ENCODE measurements at regions not wholly inside any gene's neighbourhood (a gene's known extent, or its start where the extent isn't known, plus 50 kb on each side); places are given as distances from the start of the nearest gene placed in this dataset.
"Not testable (repeated sequence)": the region's sequence is repeated elsewhere in the genome, so short reads cannot be mapped to it uniquely, and the experiment has no call there.

DNA sequence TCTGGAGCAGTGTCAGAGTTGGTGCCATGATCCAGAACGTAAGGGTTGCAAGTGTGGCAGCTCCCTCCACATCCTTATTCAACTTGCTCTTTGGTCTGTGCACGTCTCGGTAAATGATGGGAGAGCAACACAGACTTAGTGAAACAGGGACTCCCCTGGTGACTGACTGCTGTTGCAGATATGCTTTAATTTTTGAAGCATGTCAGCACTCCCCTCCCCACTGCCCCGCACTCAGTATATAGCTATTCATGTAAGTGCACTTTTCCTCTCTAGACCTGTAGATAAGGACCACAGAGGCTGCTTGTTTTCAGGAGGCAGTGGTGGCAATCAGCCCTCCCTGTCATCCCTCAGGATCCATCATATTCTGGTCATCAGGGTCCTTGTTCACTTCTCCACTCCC is 470.9 kb downstream of the IRS2 start:
- Histone ChIP-seq H3K4me3 (no peak overlapping the region), H3K27ac (no peak overlapping the region), H3K27me3 (replicated peaks in 1 of 7) (peaks cover 0 to 9% (median 0%) of the 10 kb centered on the region in 7 donors), H3K4me1 (no peaks in the 10 kb centered on the region), H3K9me3 (peaks cover 0 to 21% (median 2%) of the 10 kb centered on the region in 8 donors), H3K36me3 (no peaks in the 10 kb centered on the region)
- no peak for DNase-seq
- no peak for TF ChIP-seq POLR2AphosphoS5 (IDR thresholded peaks at IDR 0.05)
- no peak for TF ChIP-seq POLR2A (IDR thresholded peaks at IDR 0.05)
- TF ChIP-seq, protein P1, sequence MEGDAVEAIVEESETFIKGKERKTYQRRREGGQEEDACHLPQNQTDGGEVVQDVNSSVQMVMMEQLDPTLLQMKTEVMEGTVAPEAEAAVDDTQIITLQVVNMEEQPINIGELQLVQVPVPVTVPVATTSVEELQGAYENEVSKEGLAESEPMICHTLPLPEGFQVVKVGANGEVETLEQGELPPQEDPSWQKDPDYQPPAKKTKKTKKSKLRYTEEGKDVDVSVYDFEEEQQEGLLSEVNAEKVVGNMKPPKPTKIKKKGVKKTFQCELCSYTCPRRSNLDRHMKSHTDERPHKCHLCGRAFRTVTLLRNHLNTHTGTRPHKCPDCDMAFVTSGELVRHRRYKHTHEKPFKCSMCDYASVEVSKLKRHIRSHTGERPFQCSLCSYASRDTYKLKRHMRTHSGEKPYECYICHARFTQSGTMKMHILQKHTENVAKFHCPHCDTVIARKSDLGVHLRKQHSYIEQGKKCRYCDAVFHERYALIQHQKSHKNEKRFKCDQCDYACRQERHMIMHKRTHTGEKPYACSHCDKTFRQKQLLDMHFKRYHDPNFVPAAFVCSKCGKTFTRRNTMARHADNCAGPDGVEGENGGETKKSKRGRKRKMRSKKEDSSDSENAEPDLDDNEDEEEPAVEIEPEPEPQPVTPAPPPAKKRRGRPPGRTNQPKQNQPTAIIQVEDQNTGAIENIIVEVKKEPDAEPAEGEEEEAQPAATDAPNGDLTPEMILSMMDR (IDR thresholded peaks at IDR 0.05 in 8 of 11, conservative IDR thresholded peaks at IDR 0.05 in 3 of 11), result no peak
- WGBS, 5 donors, result 81 to 92% (median 91%) methylated on average over 4 of the region's 4 CpGs
- intact Hi-C loops (cut with DNase I; ENCODE audit: low total_unique reads), result no loop called here

DNA sequence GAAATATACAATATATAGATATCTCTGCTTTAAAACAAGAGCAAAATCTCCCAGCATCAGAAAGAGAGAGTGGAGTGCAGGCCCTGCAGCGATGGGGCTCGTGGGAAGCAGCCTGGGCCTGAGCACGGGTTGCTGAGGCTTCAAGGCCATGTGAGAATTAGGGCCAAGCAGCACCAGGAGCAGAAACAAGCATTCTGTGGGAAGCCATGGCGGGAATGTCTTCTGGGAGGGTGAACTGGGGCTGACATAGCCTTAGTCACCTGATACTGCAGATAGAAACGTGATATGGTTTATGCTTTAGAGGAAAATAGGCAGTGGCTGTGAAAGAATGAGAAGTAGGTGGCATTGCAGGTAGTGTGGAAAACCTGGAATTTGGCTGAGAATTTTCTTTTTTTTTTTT is 472.3 kb downstream of the IRS2 start:
- TF ChIP-seq POLR2A (IDR thresholded peaks at IDR 0.05) (no peak), POLR2AphosphoS5 (IDR thresholded peaks at IDR 0.05) (no peak)
- TF ChIP-seq, protein P1 (IDR thresholded peaks at IDR 0.05 in 8 of 11, conservative IDR thresholded peaks at IDR 0.05 in 3 of 11), result no peak
- intact Hi-C loops (cut with DNase I; ENCODE audit: low total_unique reads), result no loop called here
- WGBS, 5 donors, result 69 to 79% (median 75%) methylated on average over 5 of the region's 5 CpGs
- Histone ChIP-seq H3K4me1 (no peaks in the 10 kb centered on the region), H3K4me3 (no peak overlapping the region), H3K27me3 (replicated peaks in 1 of 7) (peaks cover 0 to 2% (median 0%) of the 10 kb centered on the region in 7 donors), H3K27ac (no peak overlapping the region), H3K36me3 (no peaks in the 10 kb centered on the region), H3K9me3 (peaks cover 0 to 21% (median 2%) of the 10 kb centered on the region in 8 donors)
- no peak for DNase-seq

DNA sequence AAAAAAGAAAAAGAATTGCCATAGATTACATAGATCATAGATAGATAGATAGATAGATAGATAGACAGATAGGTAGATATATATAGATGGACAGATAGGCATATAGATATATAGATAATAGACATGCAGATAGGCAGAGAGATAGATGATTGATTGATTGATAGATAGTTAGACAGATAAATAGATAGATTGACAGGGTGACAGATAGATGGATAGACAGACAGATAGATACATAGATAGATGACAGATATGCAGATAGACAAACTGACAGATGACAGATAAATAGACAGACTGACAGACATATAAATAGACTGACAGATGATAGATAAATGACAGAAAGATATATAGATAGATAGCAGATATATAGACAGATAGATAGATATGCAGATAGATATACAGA is 474.0 kb downstream of the IRS2 start:
- Histone ChIP-seq H3K27me3 (replicated peaks in 1 of 7) (no peaks in the 10 kb centered on the region), H3K9me3 (peaks cover 0 to 7% (median 0%) of the 10 kb centered on the region in 8 donors), H3K4me1 (no peaks in the 10 kb centered on the region), H3K27ac (no peak overlapping the region), H3K4me3 (no peak overlapping the region), H3K36me3 (no peaks in the 10 kb centered on the region)
- no peak for DNase-seq
- intact Hi-C loops (cut with DNase I; ENCODE audit: low total_unique reads), result no loop called here
- TF ChIP-seq, protein P1 (IDR thresholded peaks at IDR 0.05 in 8 of 11, conservative IDR thresholded peaks at IDR 0.05 in 3 of 11), result no peak
- TF ChIP-seq POLR2A (IDR thresholded peaks at IDR 0.05) (no peak), POLR2AphosphoS5 (IDR thresholded peaks at IDR 0.05) (no peak)

DNA sequence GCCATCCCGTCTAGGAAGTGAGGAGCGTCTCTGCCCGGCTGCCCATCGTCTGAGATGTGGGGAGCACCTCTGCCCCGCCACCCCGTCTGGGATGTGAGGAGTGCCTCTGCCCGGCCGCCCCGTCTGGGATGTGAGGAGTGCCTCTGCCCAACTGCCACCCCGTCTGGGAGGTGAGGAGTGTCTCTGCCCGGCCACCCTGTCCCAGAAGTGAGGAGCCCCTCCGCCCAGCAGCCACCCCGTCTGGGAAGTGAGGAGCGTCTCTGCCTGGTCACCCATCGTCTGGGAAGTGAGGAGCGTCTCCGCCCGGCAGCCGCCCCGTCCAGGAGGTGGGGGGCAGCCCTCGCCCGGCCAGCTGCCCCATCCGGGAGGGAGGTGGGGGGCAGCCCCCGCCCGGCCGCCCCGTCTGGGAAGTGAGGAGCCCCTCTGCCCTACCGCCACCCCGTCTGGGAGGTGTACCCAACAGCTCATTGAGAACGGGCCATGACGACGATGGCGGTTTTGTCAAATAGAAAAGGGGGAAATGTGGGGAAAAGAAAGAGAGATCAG is 474.9 kb downstream of the IRS2 start:
- H3K27ac ChIP-seq; H3K4me3 ChIP-seq; intact Hi-C loops (cut with DNase I; ENCODE audit: low total_unique reads); DNase-seq; H3K4me1 ChIP-seq; H3K27me3 ChIP-seq (replicated peaks in 1 of 7); H3K36me3 ChIP-seq; H3K9me3 ChIP-seq: not testable (repeated sequence)
- WGBS, 5 donors, result 92 to 96% (median 93%) methylated on average over 28 to 33 of the region's 33 CpGs

Data from spleen (tissue), 11 donors.